HFFc6 (cell line): ENCODE measurements at regions not wholly inside any gene's neighbourhood (a gene's known extent, or its start where the extent isn't known, plus 50 kb on each side); places are given as distances from the start of the nearest gene placed in this dataset.
"Not testable (repeated sequence)": the region's sequence is repeated elsewhere in the genome, so short reads cannot be mapped to it uniquely, and the experiment has no call there.

Source experiments
- DNase-seq: peaks from one replicate; pipeline ENCODE4 v3.0.0-alpha.2; 2018
- H3K27ac Mint-ChIP-seq: 2 replicates; pipeline ENCODE4 v1.8.0; 2020; ENCODE audit warnings: mild to moderate bottlenecking, mixed read lengths
- H3K27me3 Mint-ChIP-seq: 2 replicates; pipeline ENCODE4 v1.8.0; 2021; ENCODE audit warnings: mild to moderate bottlenecking, moderate library complexity, mixed read lengths; ENCODE audit not compliant: insufficient read depth
- H3K36me3 Mint-ChIP-seq: 2 replicates; pipeline ENCODE4 v1.8.0; 2021; ENCODE audit warnings: low read depth, mixed read lengths
- H3K4me1 Mint-ChIP-seq: 2 replicates; pipeline ENCODE4 v1.8.0; 2020; ENCODE audit warnings: low read depth, mixed read lengths
- H3K4me3 Mint-ChIP-seq: 2 replicates; pipeline ENCODE4 v1.8.0; 2020; ENCODE audit warnings: mild to moderate bottlenecking, moderate library complexity, mixed read lengths
- H3K9me3 Mint-ChIP-seq: 2 replicates; pipeline ENCODE4 v1.8.0; 2020; ENCODE audit warnings: mild to moderate bottlenecking, mixed read lengths
- CTCF ChIP-seq: fragments of 200-600 bp; sonication (generic); IDR thresholded peaks from 2 replicates; pipeline ENCODE4 v1.5.0; 2021; ENCODE audit warnings: antibody characterized with exemption, mild to moderate bottlenecking

- Mint-ChIP-seq H3K4me1 (no peaks in the 10 kb centered on the region), H3K9me3 (peaks cover 64% of the 10 kb centered on the region)
- no peak for TF ChIP-seq CTCF
These were observed 186.0 kb downstream of the ANKRD30B start for GRCh38 chr18:14933964-14934363.

GRCh38 chr18:14935210-14935609, 187.2 kb downstream of the ANKRD30B start:
- H3K9me3 Mint-ChIP-seq, result peaks cover 56% of the 10 kb centered on the region
- no peak for TF ChIP-seq CTCF

More at GRCh38 chr18:14933964-14934363, 186.0 kb downstream of the ANKRD30B start:
- Mint-ChIP-seq H3K27me3 (peaks cover 2% of the 10 kb centered on the region; the same call in 1 of the 2 replicates), H3K4me3 (no peak overlapping the region), H3K36me3 (peaks cover 16% of the 10 kb centered on the region), H3K27ac (no peak overlapping the region)
- DNase-seq, result no peak

GRCh38 chr18:14936313-14936712, 188.3 kb downstream of the ANKRD30B start:
- peaks cover 2% of the 10 kb centered on the region; the same call in 1 of the 2 replicates for H3K27me3 Mint-ChIP-seq
- no peak overlapping the region for H3K4me3 Mint-ChIP-seq
- peaks cover 16% of the 10 kb centered on the region for H3K36me3 Mint-ChIP-seq
- H3K27ac Mint-ChIP-seq, result no peak overlapping the region
- no peak for DNase-seq
- H3K4me1 Mint-ChIP-seq, result no peaks in the 10 kb centered on the region
- no peak for TF ChIP-seq CTCF
- H3K9me3 Mint-ChIP-seq, result peaks cover 49% of the 10 kb centered on the region

More at GRCh38 chr18:14935210-14935609, 187.2 kb downstream of the ANKRD30B start:
- Mint-ChIP-seq H3K36me3 (peaks cover 16% of the 10 kb centered on the region), H3K4me3 (no peak overlapping the region), H3K4me1 (no peaks in the 10 kb centered on the region), H3K27ac (no peak overlapping the region), H3K27me3 (peaks cover 2% of the 10 kb centered on the region; the same call in 1 of the 2 replicates)
- no peak for DNase-seq

GRCh38 chr18:14937271-14937670, 189.3 kb downstream of the ANKRD30B start:
- no peak for DNase-seq
- Mint-ChIP-seq H3K4me1 (no peaks in the 10 kb centered on the region), H3K36me3 (peaks cover 16% of the 10 kb centered on the region), H3K27me3 (no peaks in the 10 kb centered on the region), H3K27ac (no peak overlapping the region), H3K4me3 (no peak overlapping the region), H3K9me3 (peaks cover 48% of the 10 kb centered on the region)
- TF ChIP-seq CTCF, result no peak

- DNase-seq, result no peak
- peaks cover 17% of the 10 kb centered on the region for H3K36me3 Mint-ChIP-seq
These were observed 191.2 kb downstream of the ANKRD30B start for GRCh38 chr18:14939141-14939540.

GRCh38 chr18:14940106-14940505, 192.1 kb downstream of the ANKRD30B start:
- not testable (repeated sequence) for DNase-seq, H3K4me3 Mint-ChIP-seq, H3K4me1 Mint-ChIP-seq, H3K27me3 Mint-ChIP-seq, H3K27ac Mint-ChIP-seq
- peaks cover 17% of the 10 kb centered on the region for H3K36me3 Mint-ChIP-seq
- H3K9me3 Mint-ChIP-seq, result peaks cover 33% of the 10 kb centered on the region

More at GRCh38 chr18:14939141-14939540, 191.2 kb downstream of the ANKRD30B start:
- Mint-ChIP-seq H3K4me3 (no peak overlapping the region), H3K4me1 (no peaks in the 10 kb centered on the region), H3K27ac (no peak overlapping the region), H3K9me3 (peaks cover 39% of the 10 kb centered on the region), H3K27me3 (no peaks in the 10 kb centered on the region)
- no peak for TF ChIP-seq CTCF
